Neural cell (in vitro differentiated cells): ENCODE measurements at regions not wholly inside any gene's neighbourhood (a gene's known extent, or its start where the extent isn't known, plus 50 kb on each side); places are given as distances from the start of the nearest gene placed in this dataset.

Experiments used
- CTCF ChIP-seq: fragments of 450-650 bp; IDR thresholded peaks from 2 replicates; pipeline ENCODE4 v1.5.1; 2014; ENCODE audit warnings: antibody characterized with exemption, mild to moderate bottlenecking, moderate library complexity; ENCODE audit not compliant: poor library complexity, severe bottlenecking
- EP300 ChIP-seq: fragments of 450-650 bp; conservative IDR thresholded peaks from 2 replicates; pipeline ENCODE4 v1.6.1; 2014; ENCODE audit warnings: antibody characterized with exemption, mild to moderate bottlenecking, moderate library complexity; ENCODE audit not compliant: poor library complexity, severe bottlenecking
- EZH2 ChIP-seq: fragments of 200-600, 300-800 bp; shearing (Covaris generic), sonication (generic); IDR thresholded peaks from 2 replicates; pipeline ENCODE4 v1.6.1; 2014; ENCODE audit warnings: antibody characterized with exemption, low read length, borderline replicate concordance, mild to moderate bottlenecking; ENCODE audit not compliant: insufficient read depth, poor library complexity, severe bottlenecking
- RAD21 ChIP-seq: fragments of 450-650 bp; conservative IDR thresholded peaks from 2 replicates; pipeline ENCODE4 v1.6.1; 2014; ENCODE audit warnings: antibody characterized with exemption, mild to moderate bottlenecking, moderate library complexity
- TAF1 ChIP-seq: IDR thresholded peaks from 2 replicates; pipeline ENCODE4 v1.6.1; 2012; ENCODE audit warnings: low read depth

- no peak for TF ChIP-seq EP300
- no peak for TF ChIP-seq CTCF
- no peak for TF ChIP-seq RAD21
- TF ChIP-seq TAF1 = no peak
- TF ChIP-seq EZH2 = no peak
These were observed 115.4 kb upstream of the PTPRG start for GRCh38 chr3:61445924-61446323.
